Astrocyte (in vitro differentiated cells and primary cell): ENCODE measurements at regions not wholly inside any gene's neighbourhood (a gene's known extent, or its start where the extent isn't known, plus 50 kb on each side); places are given as distances from the start of the nearest gene placed in this dataset.

Experiments used
- DNase-seq: peaks from one replicate; pipeline ENCODE4 v3.0.0-alpha.2; 2010; ENCODE audit warnings: low read depth
- FAIRE-seq: peaks from 2 replicates; lab custom pipeline; 2011; peaks lifted over from hg19 to GRCh38; lab: Jason Lieb, UNC
- H2AFZ ChIP-seq: 2 replicates; pipeline ENCODE4 v1.6.0; 2012; ENCODE audit warnings: low read depth, low read length, inconsistent platforms
- H3K27ac ChIP-seq: 2 replicates; pipeline ENCODE4 v1.5.1; 2011; ENCODE audit warnings: low read depth, low read length, inconsistent platforms
- H3K27me3 ChIP-seq: 2 replicates; pipeline ENCODE4 v1.6.0; 2011; ENCODE audit warnings: low read length, inconsistent platforms; ENCODE audit not compliant: insufficient read depth
- H3K36me3 ChIP-seq: 2 replicates; pipeline ENCODE4 v1.5.1; 2011; ENCODE audit warnings: low read length, inconsistent platforms; ENCODE audit not compliant: insufficient read depth
- H3K4me1 ChIP-seq: 2 replicates; pipeline ENCODE4 v1.5.1; 2011; ENCODE audit warnings: low read length, inconsistent platforms; ENCODE audit not compliant: insufficient read depth
- H3K4me2 ChIP-seq: 2 replicates; pipeline ENCODE4 v1.6.0; 2012; ENCODE audit warnings: low read length, inconsistent platforms
- H3K4me3 ChIP-seq: 2 replicates; pipeline ENCODE4 v1.5.1; 2011; ENCODE audit warnings: low read depth, mild to moderate bottlenecking, low read length, inconsistent platforms; ENCODE audit not compliant: insufficient read depth
- H3K79me2 ChIP-seq: 2 replicates; pipeline ENCODE4 v1.6.0; 2012; ENCODE audit warnings: mild to moderate bottlenecking, low read length, inconsistent platforms; ENCODE audit not compliant: insufficient read depth
- H3K9ac ChIP-seq: 2 replicates; pipeline ENCODE4 v1.6.0; 2012; ENCODE audit warnings: mild to moderate bottlenecking, low read length, inconsistent platforms
- H3K9me3 ChIP-seq: 2 replicates; pipeline ENCODE4 v1.5.1; 2012; ENCODE audit warnings: low read depth, mild to moderate bottlenecking, low read length, inconsistent platforms; ENCODE audit not compliant: insufficient read depth
- H4K20me1 ChIP-seq: 2 replicates; pipeline ENCODE4 v1.6.0; 2012; ENCODE audit warnings: low read length, inconsistent platforms; ENCODE audit not compliant: insufficient read depth
- H3K27ac Mint-ChIP-seq: one replicate; pipeline ENCODE4 v1.8.0; 2021; ENCODE audit warnings: mild to moderate bottlenecking, mixed read lengths; ENCODE audit not compliant: unreplicated experiment
- H3K27me3 Mint-ChIP-seq: one replicate; pipeline ENCODE4 v1.8.0; 2021; ENCODE audit warnings: low read depth, mixed read lengths; ENCODE audit not compliant: unreplicated experiment
- H3K36me3 Mint-ChIP-seq: one replicate; pipeline ENCODE4 v1.8.0; 2021; ENCODE audit warnings: low read depth, mixed read lengths; ENCODE audit not compliant: unreplicated experiment
- H3K4me1 Mint-ChIP-seq: one replicate; pipeline ENCODE4 v1.8.0; 2021; ENCODE audit warnings: low read depth, mixed read lengths; ENCODE audit not compliant: unreplicated experiment
- H3K4me3 Mint-ChIP-seq: one replicate; pipeline ENCODE4 v1.8.0; 2021; ENCODE audit warnings: mild to moderate bottlenecking, moderate library complexity, mixed read lengths; ENCODE audit not compliant: unreplicated experiment
- H3K9me3 Mint-ChIP-seq: one replicate; pipeline ENCODE4 v1.8.0; 2021; ENCODE audit warnings: mild to moderate bottlenecking, mixed read lengths; ENCODE audit not compliant: unreplicated experiment
- CTCF ChIP-seq: IDR thresholded peaks from 2 replicates; pipeline ENCODE4 v1.5.1; 2011; ENCODE audit warnings: low read depth, mild to moderate bottlenecking, inconsistent platforms, low read length, moderate library complexity; ENCODE audit not compliant: insufficient read depth
- EZH2 ChIP-seq: IDR thresholded peaks from 2 replicates; pipeline ENCODE4 v1.6.1; 2012; ENCODE audit warnings: mild to moderate bottlenecking, low read length, inconsistent platforms; ENCODE audit not compliant: insufficient read depth

- TF ChIP-seq CTCF (no peak), EZH2 (no peak)
- Mint-ChIP-seq H3K4me3 (no peak overlapping the region), H3K27me3 (no peaks in the 10 kb centered on the region), H3K9me3 (no peaks in the 10 kb centered on the region), H3K27ac (no peak overlapping the region), H3K36me3 (peaks cover 8% of the 10 kb centered on the region), H3K4me1 (peaks cover 11% of the 10 kb centered on the region)
- no peaks in the 10 kb centered on the region for H3K9me3 ChIP-seq
- H3K4me1 ChIP-seq = peaks cover under 1% of the 10 kb centered on the region
- FAIRE-seq (no peak), DNase-seq (no peak)
- no peak overlapping the region for H3K9ac ChIP-seq
- no peaks in the 10 kb centered on the region for H3K27me3 ChIP-seq
- no peak overlapping the region for H3K4me2 ChIP-seq
- no peaks in the 10 kb centered on the region for H4K20me1 ChIP-seq
- no peak overlapping the region for H3K27ac ChIP-seq
- H2AFZ ChIP-seq = no peak overlapping the region
- H3K4me3 ChIP-seq = no peak overlapping the region
- H3K36me3 ChIP-seq = no peaks in the 10 kb centered on the region
- no peaks in the 10 kb centered on the region for H3K79me2 ChIP-seq
Measured at GRCh38 chr3:44098656-44099415, 142.8 kb upstream of the TOPAZ1 start.

DNA sequence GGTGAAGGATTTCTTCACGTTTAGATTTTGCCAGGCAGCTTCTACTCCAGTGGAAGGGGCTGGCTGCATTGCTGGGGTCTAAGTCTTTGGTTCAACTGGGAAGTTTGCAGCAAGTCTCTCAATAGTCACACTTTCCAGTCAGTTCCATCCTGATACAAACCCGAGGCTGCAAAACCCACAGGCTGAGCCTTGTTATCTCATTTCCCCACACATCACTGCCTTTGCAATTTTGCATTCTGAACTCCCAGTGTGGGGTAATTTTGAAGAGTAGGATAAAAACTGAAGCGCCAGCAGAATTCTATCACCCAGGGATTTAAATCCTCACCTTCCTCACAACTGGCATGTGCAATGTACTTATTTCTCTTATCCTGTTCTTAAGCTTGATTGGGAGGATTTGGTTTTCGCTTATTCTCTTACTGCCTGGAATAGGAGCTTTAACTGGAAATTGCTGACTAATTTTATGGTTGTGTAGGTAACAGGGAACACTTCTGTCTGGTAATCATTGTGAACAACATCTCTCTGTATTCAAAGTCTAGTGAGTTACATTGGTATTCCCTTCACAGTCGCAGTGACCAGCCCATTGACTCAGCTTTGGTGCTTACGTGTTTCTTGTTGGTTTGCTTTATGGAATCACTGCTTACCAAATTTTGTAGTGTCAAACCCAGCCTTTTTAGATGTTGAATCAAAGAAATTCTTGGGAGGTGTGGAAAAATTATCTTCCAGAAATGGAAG is 142.0 kb upstream of the TOPAZ1 start:
- Mint-ChIP-seq H3K4me3 (no peak overlapping the region), H3K27ac (no peak overlapping the region), H3K4me1 (peaks cover 20% of the 10 kb centered on the region), H3K9me3 (no peaks in the 10 kb centered on the region), H3K36me3 (peaks cover 8% of the 10 kb centered on the region), H3K27me3 (no peaks in the 10 kb centered on the region)
- H3K9me3 ChIP-seq = no peaks in the 10 kb centered on the region
- H3K36me3 ChIP-seq = no peaks in the 10 kb centered on the region
- no peak overlapping the region for H3K27ac ChIP-seq
- H3K9ac ChIP-seq = no peak overlapping the region
- H4K20me1 ChIP-seq = no peaks in the 10 kb centered on the region
- FAIRE-seq (no peak), DNase-seq (no peak)
- TF ChIP-seq CTCF = no peak
- no peak for TF ChIP-seq EZH2
- H3K4me3 ChIP-seq = no peak overlapping the region
- no peak overlapping the region for H3K4me2 ChIP-seq
- no peaks in the 10 kb centered on the region for H3K27me3 ChIP-seq
- no peak overlapping the region for H2AFZ ChIP-seq
- no peaks in the 10 kb centered on the region for H3K79me2 ChIP-seq
- H3K4me1 ChIP-seq = peaks cover 9% of the 10 kb centered on the region
